GM12873 (cell line): ENCODE measurements at regions not wholly inside any gene's neighbourhood (a gene's known extent, or its start where the extent isn't known, plus 50 kb on each side); places are given as distances from the start of the nearest gene placed in this dataset.
A peak's percentile ranks its signal among the peaks of the same experiment; 100 is the strongest.

Experiments
- CTCF ChIP-seq: IDR thresholded peaks from 2 replicates; pipeline ENCODE4 v1.5.1; 2012; ENCODE audit warnings: low read depth, mild to moderate bottlenecking, moderate library complexity, low read length, control low read depth; ENCODE audit not compliant: insufficient read depth; ENCODE audit errors: missing control alignments

GRCh38 chr2:217178341-217178740, 318.5 kb upstream of the TNP1 start:
- TF ChIP-seq CTCF = no peak

- TF ChIP-seq CTCF = no peak
These were observed 317.9 kb upstream of the TNP1 start for GRCh38 chr2:217177720-217178119.

DNA sequence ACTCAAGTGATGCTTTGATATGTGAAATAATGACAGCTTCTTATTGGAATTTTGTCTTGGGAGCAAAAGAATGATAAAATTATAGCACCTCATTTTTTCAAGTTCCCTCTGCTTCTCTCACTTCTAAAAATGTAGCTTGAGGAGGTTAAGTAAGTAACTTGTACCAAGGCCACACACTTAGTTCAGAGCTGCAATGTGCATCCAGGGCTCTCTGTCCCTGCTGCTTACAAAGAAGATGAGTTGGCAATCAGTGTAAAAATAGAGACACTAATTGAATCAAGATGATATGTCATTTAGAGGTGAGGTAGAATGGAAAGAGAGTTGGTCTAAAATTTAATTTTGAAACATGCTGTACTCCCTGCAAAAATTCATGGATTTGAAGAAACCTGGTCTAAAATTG, 312.0 kb upstream of the TNP1 start:
- no peak for TF ChIP-seq CTCF

- no peak for TF ChIP-seq CTCF
These were observed 308.6 kb upstream of the TNP1 start for GRCh38 chr2:217168496-217168895.

GRCh38 chr2:217167531-217167930, 307.7 kb upstream of the TNP1 start:
- TF ChIP-seq CTCF = no peak

GRCh38 chr2:217166241-217166850, 306.5 kb upstream of the TNP1 start:
- TF ChIP-seq CTCF = peak; percentile 61

DNA sequence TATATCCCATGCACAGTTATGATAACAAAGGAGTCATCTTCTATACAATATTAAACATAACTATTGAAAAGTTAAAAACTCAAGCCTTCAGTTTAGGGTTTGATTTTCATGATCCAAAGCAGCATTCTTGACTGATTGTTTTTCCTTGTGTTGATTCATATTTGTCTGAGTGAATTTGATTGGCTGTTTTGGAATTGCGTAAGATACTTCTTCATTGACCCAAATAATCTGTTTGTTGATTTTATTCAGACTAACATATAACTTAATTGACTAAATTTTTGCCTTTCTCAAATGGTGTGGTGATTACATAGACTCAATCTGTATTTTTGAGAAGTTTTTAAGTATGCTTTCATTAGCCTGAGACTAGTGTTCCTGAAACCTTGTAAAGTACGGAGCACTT, 305.7 kb upstream of the TNP1 start:
- no peak for TF ChIP-seq CTCF
